Activated CD4-positive, alpha-beta T cell treated with anti-CD3 and anti-CD28 coated beads for 4 hours (primary cell): ENCODE measurements at regions not wholly inside any gene's neighbourhood (a gene's known extent, or its start where the extent isn't known, plus 50 kb on each side); places are given as distances from the start of the nearest gene placed in this dataset.
"Not testable (repeated sequence)": the region's sequence is repeated elsewhere in the genome, so short reads cannot be mapped to it uniquely, and the experiment has no call there.

Source experiments
- DNase-seq, 2 donors: peaks; one replicate each; pipeline ENCODE4 v3.0.0-alpha.2; 2020

DNA sequence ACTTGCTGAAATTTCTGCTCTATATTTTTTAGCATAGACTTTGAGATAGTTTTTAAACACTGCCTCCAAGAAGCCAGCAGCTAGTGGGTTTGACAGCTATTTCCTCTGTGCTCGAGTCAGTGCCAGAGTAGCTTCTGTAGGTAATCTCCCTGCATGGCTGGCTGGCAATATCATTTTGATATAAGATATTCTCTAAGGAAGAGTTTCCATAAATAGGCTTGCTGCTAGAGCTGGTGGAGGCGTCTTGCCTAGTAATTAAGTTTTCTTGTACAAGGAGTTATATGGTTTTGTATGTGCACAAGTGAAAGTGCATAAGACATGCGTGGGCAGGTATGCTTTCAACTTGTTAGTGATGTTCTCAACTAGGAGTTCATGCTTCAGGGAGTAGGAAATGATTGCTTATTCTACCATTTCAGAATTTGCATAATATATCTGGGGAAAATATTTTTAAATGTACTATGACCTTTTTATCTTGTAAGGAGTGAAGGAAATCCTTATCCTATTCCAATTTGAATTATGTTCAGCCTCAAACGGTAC is 74.1 kb upstream of the CCL21 start:
- no peak for DNase-seq

DNA sequence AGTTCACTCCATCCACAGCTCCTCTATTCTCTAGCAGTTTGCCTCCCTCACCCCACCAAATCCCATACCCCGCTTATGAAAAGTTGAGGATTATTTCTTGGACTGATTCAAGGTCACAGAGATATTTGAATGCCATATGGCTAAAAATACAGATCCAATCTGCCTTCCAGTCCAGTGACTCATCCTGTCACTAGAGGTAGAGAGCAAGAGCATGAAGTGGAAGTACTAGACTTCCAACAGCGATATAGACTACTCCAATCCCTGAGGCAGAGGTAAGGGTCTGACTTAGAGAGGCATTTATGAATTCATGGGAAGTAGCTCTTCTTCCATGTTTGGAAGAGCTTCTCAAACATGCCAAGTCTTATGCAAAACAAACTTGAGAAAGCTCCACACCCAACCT is 72.4 kb upstream of the CCL21 start:
- no peak for DNase-seq

DNA sequence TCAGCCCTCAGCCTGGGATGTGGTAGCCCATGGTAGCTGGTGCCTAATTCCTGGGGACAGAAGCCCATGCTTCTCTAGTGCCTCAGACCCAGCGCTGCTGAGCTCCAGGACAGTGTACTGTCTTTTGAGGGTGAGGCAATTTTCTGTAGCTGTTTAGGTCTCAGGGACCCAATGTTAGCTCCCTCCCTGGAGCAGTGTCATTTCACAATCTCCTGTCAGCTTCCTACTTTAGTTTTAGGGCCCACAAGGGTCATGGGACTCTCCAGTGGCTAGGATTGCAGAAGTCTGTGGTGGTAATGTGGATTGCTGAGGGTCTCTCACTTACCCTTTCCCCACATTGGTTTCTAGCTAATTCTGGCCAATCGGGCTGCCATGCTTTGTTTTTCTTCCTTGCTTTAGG is 67.7 kb upstream of the CCL21 start:
- no peak for DNase-seq

GRCh38 chr9:34773955-34774354 is 64.0 kb upstream of the CCL21 start:
- no peak for DNase-seq

- DNase-seq: no peak
Observed at GRCh38 chr9:34773306-34773910, 63.5 kb upstream of the CCL21 start.

- no peak for DNase-seq
Observed at GRCh38 chr9:34771007-34771406, 61.1 kb upstream of the CCL21 start.

DNA sequence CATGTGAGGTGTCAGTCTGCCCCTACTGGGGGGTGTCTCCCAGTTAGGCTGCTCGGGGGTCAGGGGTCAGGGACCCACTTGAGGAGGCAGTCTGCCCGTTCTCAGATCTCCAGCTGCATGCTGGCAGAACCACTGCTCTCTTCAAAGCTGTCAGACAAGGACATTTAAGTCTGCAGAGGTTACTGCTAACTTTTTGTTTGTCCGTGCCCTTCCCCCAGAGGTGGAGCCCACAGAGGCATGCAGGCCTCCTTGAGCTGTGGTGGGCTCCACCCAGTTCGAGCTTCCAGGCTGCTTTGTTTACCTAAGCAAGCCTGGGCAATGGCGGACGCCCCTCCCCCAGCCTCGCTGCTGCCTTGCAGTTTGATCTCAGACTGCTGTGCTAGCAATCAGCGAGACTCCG is 57.2 kb upstream of the CCL21 start:
- DNase-seq: not testable (repeated sequence)

DNA sequence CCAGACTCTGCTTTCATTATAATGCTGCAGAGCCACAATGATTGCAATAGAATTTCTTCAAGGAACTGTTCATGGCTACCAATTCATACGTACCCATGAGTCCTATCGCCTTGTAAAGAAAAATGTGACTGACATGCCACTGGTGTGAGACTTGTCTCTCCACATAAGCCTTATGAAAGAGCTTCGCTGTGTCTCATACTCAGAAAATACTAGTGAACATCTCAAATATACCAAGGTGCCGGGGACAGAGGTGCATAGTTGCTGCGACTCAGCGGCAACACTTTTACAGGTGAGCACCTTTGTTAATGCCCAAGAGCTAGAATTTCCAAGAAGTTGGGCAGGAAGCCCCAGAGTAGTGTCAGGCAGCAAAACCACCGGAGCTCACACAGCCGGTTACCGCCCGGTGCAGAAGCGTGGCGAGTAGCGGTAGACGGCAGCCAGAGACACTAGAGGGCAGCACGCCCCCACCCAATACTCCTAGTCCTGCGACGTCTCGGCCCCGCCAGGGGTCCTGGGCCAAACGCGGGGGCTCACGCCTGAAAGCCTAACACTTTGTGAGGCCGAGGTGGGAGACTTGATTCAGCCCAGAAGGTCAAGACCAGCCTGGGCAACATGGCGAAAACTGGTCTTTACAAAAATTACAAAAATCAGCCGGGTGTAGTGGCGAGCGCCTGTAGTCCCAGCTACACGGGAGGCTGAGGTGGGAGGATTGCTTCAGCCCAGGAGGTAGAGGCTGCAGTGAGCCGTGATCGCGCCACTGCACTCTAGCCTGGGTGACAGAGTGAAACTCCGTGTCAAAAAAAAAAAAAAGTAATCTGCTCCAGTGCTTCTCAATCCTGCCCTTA is 50.5 kb upstream of the CCL21 start:
- peak; percentile 5 to 13 for DNase-seq
